H9 (cell line): ENCODE measurements at regions not wholly inside any gene's neighbourhood (a gene's known extent, or its start where the extent isn't known, plus 50 kb on each side); places are given as distances from the start of the nearest gene placed in this dataset.
A peak's percentile ranks its signal among the peaks of the same experiment; 100 is the strongest.

Experiments
- DNase-seq: peaks from one replicate; pipeline ENCODE4 v3.0.0-alpha.2; 2017
- H2AFZ ChIP-seq: one replicate; pipeline ENCODE4 v1.6.1; 2013; ENCODE audit warnings: mild to moderate bottlenecking, low read length, control low read depth, moderate library complexity
- H2AK5ac ChIP-seq: 2 replicates; pipeline ENCODE4 v1.6.1; 2013; ENCODE audit warnings: low read length, control low read depth, mixed read lengths; ENCODE audit not compliant: insufficient read length
- H2BK120ac ChIP-seq: one replicate; pipeline ENCODE4 v1.6.1; 2013; ENCODE audit warnings: low read depth, mild to moderate bottlenecking, low read length, control low read depth, inconsistent platforms; ENCODE audit not compliant: poor library complexity, severe bottlenecking
- H2BK12ac ChIP-seq: 2 replicates; pipeline ENCODE4 v1.6.1; 2013; ENCODE audit warnings: low read length, control low read depth, mixed read lengths, low read depth; ENCODE audit not compliant: insufficient read length
- H2BK15ac ChIP-seq: 2 replicates; pipeline ENCODE4 v1.6.1; 2013; ENCODE audit warnings: low read depth, low read length, control low read depth
- H2BK20ac ChIP-seq: one replicate; pipeline ENCODE4 v1.6.1; 2013; ENCODE audit warnings: low read depth, mild to moderate bottlenecking, low read length, control low read depth, inconsistent platforms; ENCODE audit not compliant: poor library complexity, severe bottlenecking
- H2BK5ac ChIP-seq: 2 replicates; pipeline ENCODE4 v1.6.1; 2013; ENCODE audit warnings: low read length, control low read depth, mixed read lengths; ENCODE audit not compliant: insufficient read length
- H3K14ac ChIP-seq: 2 replicates; pipeline ENCODE4 v1.6.1; 2013; ENCODE audit warnings: low read length, control low read depth; ENCODE audit not compliant: insufficient read depth
- H3K18ac ChIP-seq: 2 replicates; pipeline ENCODE4 v1.6.1; 2013; ENCODE audit warnings: low read depth, mild to moderate bottlenecking, mixed read lengths, low read length, control low read depth; ENCODE audit not compliant: insufficient read length
- H3K23ac ChIP-seq: 2 replicates; pipeline ENCODE4 v1.6.1; 2013; ENCODE audit warnings: low read length, control low read depth, mixed read lengths, low read depth; ENCODE audit not compliant: insufficient read length
- H3K23me2 ChIP-seq: 2 replicates; pipeline ENCODE4 v1.6.1; 2013; ENCODE audit warnings: low read depth, mild to moderate bottlenecking, mixed read lengths, low read length, control low read depth; ENCODE audit not compliant: insufficient read length, poor library complexity, severe bottlenecking
- H3K27ac ChIP-seq: 2 replicates; pipeline ENCODE4 v1.5.1; 2013; ENCODE audit warnings: low read length, control low read depth, mixed read lengths, low read depth; ENCODE audit not compliant: insufficient read length
- H3K27me3 ChIP-seq: 2 replicates; pipeline ENCODE4 v1.6.1; 2013; ENCODE audit warnings: low read length, control low read depth, inconsistent platforms; ENCODE audit not compliant: insufficient read depth
- H3K4ac ChIP-seq: 2 replicates; pipeline ENCODE4 v1.6.1; 2013; ENCODE audit warnings: low read depth, mild to moderate bottlenecking, control low read depth, inconsistent platforms, low read length, moderate library complexity
- H3K4me1 ChIP-seq: 2 replicates; pipeline ENCODE4 v1.6.1; 2013; ENCODE audit warnings: low read length, control low read depth, inconsistent platforms; ENCODE audit not compliant: insufficient read depth
- H3K4me2 ChIP-seq: 2 replicates; pipeline ENCODE4 v1.6.1; 2013; ENCODE audit warnings: low read length, control low read depth, mixed read lengths; ENCODE audit not compliant: insufficient read length, insufficient read depth
- H3K56ac ChIP-seq: 2 replicates; pipeline ENCODE4 v1.6.1; 2013; ENCODE audit warnings: low read depth, mild to moderate bottlenecking, mixed read lengths, low read length, control low read depth; ENCODE audit not compliant: insufficient read length
- H3K79me1 ChIP-seq: 2 replicates; pipeline ENCODE4 v1.6.1; 2013; ENCODE audit warnings: low read depth, mild to moderate bottlenecking, moderate library complexity, low read length, control low read depth, inconsistent platforms; ENCODE audit not compliant: insufficient read depth, poor library complexity, severe bottlenecking
- H3K79me2 ChIP-seq: 2 replicates; pipeline ENCODE4 v1.6.1; 2013; ENCODE audit warnings: low read length, control low read depth, inconsistent platforms; ENCODE audit not compliant: insufficient read depth
- H3K9ac ChIP-seq: 2 replicates; pipeline ENCODE4 v1.6.1; 2013; ENCODE audit warnings: low read length, control low read depth, mixed read lengths; ENCODE audit not compliant: insufficient read length; ENCODE audit errors: extremely low read depth
- H3K9me3 ChIP-seq: one replicate; pipeline ENCODE4 v1.6.1; 2013; ENCODE audit warnings: low read depth, low read length, inconsistent platforms; ENCODE audit not compliant: control insufficient read depth
- H3T11ph ChIP-seq: one replicate; pipeline ENCODE4 v1.6.1; 2013; ENCODE audit warnings: mild to moderate bottlenecking, low read length, control low read depth, inconsistent platforms
- H4K20me1 ChIP-seq: one replicate; pipeline ENCODE4 v1.6.1; 2013; ENCODE audit not compliant: control insufficient read depth, insufficient read length, insufficient read depth
- H4K5ac ChIP-seq: 2 replicates; pipeline ENCODE4 v1.6.1; 2013; ENCODE audit warnings: low read depth, mild to moderate bottlenecking, mixed read lengths, low read length, control low read depth; ENCODE audit not compliant: insufficient read length
- H4K8ac ChIP-seq: replicated peaks from 2 replicates; pipeline ENCODE4 v1.6.1; 2013; ENCODE audit warnings: low read length, control low read depth, mixed read lengths, low read depth; ENCODE audit not compliant: insufficient read length
- H4K91ac ChIP-seq: 2 replicates; pipeline ENCODE4 v1.6.1; 2013; ENCODE audit warnings: low read depth, mild to moderate bottlenecking, moderate library complexity, mixed read lengths, low read length, control low read depth; ENCODE audit not compliant: insufficient read length
- H3K27ac Mint-ChIP-seq, 3 experiments: 2 replicates in 2 of 3; 3 replicates in 1 of 3; pipeline ENCODE4 v1.8.0; 2020 to 2021; ENCODE audit warnings: mixed read lengths in 3 of 3, mild to moderate bottlenecking in 1 of 3, moderate library complexity in 1 of 3
- H3K27me3 Mint-ChIP-seq: 2 replicates; pipeline ENCODE4 v1.8.0; 2021; ENCODE audit warnings: low read depth, mild to moderate bottlenecking, moderate library complexity, mixed read lengths
- H3K36me3 Mint-ChIP-seq, 3 experiments: 2 replicates in 2 of 3; 3 replicates in 1 of 3; pipeline ENCODE4 v1.8.0; 2020 to 2021; ENCODE audit warnings: low read depth in 3 of 3, mixed read lengths in 3 of 3; ENCODE audit not compliant: insufficient read depth in 1 of 3
- H3K4me1 Mint-ChIP-seq, 2 experiments: 2 replicates each; pipeline ENCODE4 v1.8.0; 2020; ENCODE audit warnings: mixed read lengths in 2 of 2
- H3K4me3 Mint-ChIP-seq, 2 experiments: 2 replicates in 1 of 2; 3 replicates in 1 of 2; pipeline ENCODE4 v1.8.0; 2020 to 2021; ENCODE audit warnings: mild to moderate bottlenecking in 2 of 2, mixed read lengths in 2 of 2, moderate library complexity in 1 of 2
- H3K9me3 Mint-ChIP-seq, 2 experiments: 2 replicates in 1 of 2; 3 replicates in 1 of 2; pipeline ENCODE4 v1.8.0; 2020; ENCODE audit warnings: mild to moderate bottlenecking in 2 of 2, mixed read lengths in 2 of 2, moderate library complexity in 1 of 2
- CTCF ChIP-seq: fragments of 200-600 bp; sonication (generic); conservative IDR thresholded peaks from 3 replicates; pipeline ENCODE4 v1.8.0; 2021; ENCODE audit warnings: antibody characterized with exemption, mild to moderate bottlenecking
- WGBS: extraction: QIAGEN DNeasy Blood & Tissue Kit; methylation state at CpG from one replicate; pipeline ENCODE4 v1.1.7; 2013; ENCODE audit warnings: missing lambda C conversion rate, low lambda C conversion rate, mixed read lengths; ENCODE audit not compliant: insufficient read length; ENCODE audit errors: extremely low coverage; 5-methylcytosine and 5-hydroxymethylcytosine counted together

DNA sequence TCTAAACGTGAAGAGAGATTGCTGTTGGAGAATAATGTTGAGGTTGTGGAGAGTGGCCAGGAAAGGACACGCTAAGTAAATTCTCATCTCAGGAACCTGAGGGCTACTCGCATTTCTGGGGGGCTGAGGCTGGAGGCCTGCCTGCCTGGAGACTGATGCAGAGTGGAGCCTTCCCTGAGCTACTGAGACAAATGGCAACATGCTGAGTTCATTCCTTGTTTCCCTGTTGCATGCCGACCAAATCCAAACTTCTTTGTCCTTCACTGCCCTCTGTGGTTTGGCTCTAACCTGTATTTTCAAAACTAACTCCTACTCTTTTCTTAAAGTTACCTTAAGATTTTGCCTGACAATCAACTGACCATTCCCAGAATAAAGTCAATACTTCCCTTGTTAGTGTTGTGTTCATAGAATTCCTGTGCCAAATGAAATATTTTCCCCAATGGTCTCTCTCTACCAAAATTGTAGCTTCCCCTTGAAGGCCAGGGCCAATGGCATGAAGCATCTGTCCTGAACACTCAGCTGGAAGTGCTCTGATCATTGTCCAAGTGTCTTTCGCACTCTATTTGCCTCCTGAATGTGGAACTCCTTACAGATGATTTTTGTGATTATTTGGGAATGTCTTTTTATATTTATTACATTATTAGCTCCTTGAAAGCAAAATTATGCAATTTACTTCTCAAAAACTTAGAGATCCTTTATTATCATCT, 1085.6 kb downstream of the SOCS6 start:
- Histone ChIP-seq H3K9ac (no peak overlapping the region), H4K5ac (no peak overlapping the region), H2BK12ac (no peak overlapping the region), H3T11ph (no peak overlapping the region), H3K14ac (no peak overlapping the region), H4K8ac (no peak overlapping the region), H3K4me1 (no peaks in the 10 kb centered on the region), H3K4ac (no peak overlapping the region), H3K56ac (no peak overlapping the region), H2AK5ac (no peak overlapping the region), H4K20me1 (no peaks in the 10 kb centered on the region), H2AFZ (no peak overlapping the region), H4K91ac (no peak overlapping the region), H3K79me1 (no peaks in the 10 kb centered on the region), H3K23ac (no peak overlapping the region), H3K4me2 (no peak overlapping the region), H3K79me2 (no peaks in the 10 kb centered on the region), H3K23me2 (no peaks in the 10 kb centered on the region), H2BK5ac (no peak overlapping the region), H2BK120ac (no peak overlapping the region), H2BK15ac (no peak overlapping the region), H3K18ac (no peak overlapping the region), H3K9me3 (no peaks in the 10 kb centered on the region), H3K27me3 (no peaks in the 10 kb centered on the region), H2BK20ac (no peak overlapping the region), H3K27ac (no peak overlapping the region)
- Mint-ChIP-seq H3K9me3 (no peaks in the 10 kb centered on the region), H3K4me3 (no peak overlapping the region), H3K27ac (no peak overlapping the region), H3K36me3 (no peaks in the 10 kb centered on the region), H3K27me3 (no peaks in the 10 kb centered on the region; the same call in none of the 2 replicates), H3K4me1 (peaks cover 9 to 18% of the 10 kb centered on the region in 2 experiments)
- TF ChIP-seq CTCF, result peak; percentile 38; the same call in 2 of the 3 replicates
- peak; percentile 31 for DNase-seq
- WGBS, result no CpG with 5 or more reads among the region's 5 CpGs
